ENCODE measurements at regions not wholly inside any gene's neighbourhood (a gene's known extent, or its start where the extent isn't known, plus 50 kb on each side); places are given as distances from the start of the nearest gene placed in this dataset.

- DNase-seq (no peak), ATAC-seq (ENCODE audit: low read depth in 2 of 2) (no peak)
- Mint-ChIP-seq H3K4me1 (peaks cover 0 to 5% (median 0%) of the 10 kb centered on the region in 4 donors), H3K4me3 (no peak overlapping the region), H3K27me3 (no peaks in the 10 kb centered on the region), H3K9me3 (peaks cover 0 to 2% (median 0%) of the 10 kb centered on the region in 7 donors), H3K36me3 (no peaks in the 10 kb centered on the region), H3K27ac (no peak overlapping the region)
- no peaks in the 10 kb centered on the region for H3K27me3 ChIP-seq (ENCODE audit: control insufficient read depth, insufficient read depth, low read length)
- H3K4me3 ChIP-seq (ENCODE audit: low read depth, low read length) = no peak overlapping the region
- H3K27ac ChIP-seq (ENCODE audit: insufficient read depth, low read length, poor library complexity, severe bottlenecking) = no peak overlapping the region
- H3K9me3 ChIP-seq (ENCODE audit: control insufficient read depth in 2 of 2, low read length in 2 of 2) = no peaks in the 10 kb centered on the region
- no peaks in the 10 kb centered on the region for H3K36me3 ChIP-seq (ENCODE audit: control insufficient read depth, insufficient read depth, low read length)
- H3K4me1 ChIP-seq (ENCODE audit: control insufficient read depth, insufficient read depth, low read length, poor library complexity, severe bottlenecking) = no peaks in the 10 kb centered on the region
Observed at GRCh38 chr1:193342811-193343210, 156.4 kb upstream of the B3GALT2 start.

- Histone ChIP-seq H3K27ac (ENCODE audit: insufficient read depth, low read length, poor library complexity, severe bottlenecking) (no peak overlapping the region), H3K4me1 (ENCODE audit: control insufficient read depth, insufficient read depth, low read length, poor library complexity, severe bottlenecking) (no peaks in the 10 kb centered on the region), H3K9me3 (ENCODE audit: control insufficient read depth in 2 of 2, low read length in 2 of 2) (no peaks in the 10 kb centered on the region), H3K4me3 (ENCODE audit: low read depth, low read length) (no peak overlapping the region), H3K27me3 (ENCODE audit: control insufficient read depth, insufficient read depth, low read length) (no peaks in the 10 kb centered on the region), H3K36me3 (ENCODE audit: control insufficient read depth, insufficient read depth, low read length) (no peaks in the 10 kb centered on the region)
- Mint-ChIP-seq H3K36me3 (no peaks in the 10 kb centered on the region), H3K4me3 (no peak overlapping the region), H3K9me3 (peaks cover 0 to 2% (median 0%) of the 10 kb centered on the region in 7 donors), H3K27me3 (no peaks in the 10 kb centered on the region), H3K27ac (no peak overlapping the region), H3K4me1 (peaks cover 0 to 5% (median 0%) of the 10 kb centered on the region in 4 donors)
- ATAC-seq (ENCODE audit: low read depth in 2 of 2) (no peak), DNase-seq (no peak)
Observed at GRCh38 chr1:193340331-193340730, 153.9 kb upstream of the B3GALT2 start.

- ATAC-seq (ENCODE audit: low read depth in 2 of 2) = no peak
- Histone ChIP-seq H3K4me3 (ENCODE audit: low read depth, low read length) (no peak overlapping the region), H3K27me3 (ENCODE audit: control insufficient read depth, insufficient read depth, low read length) (no peaks in the 10 kb centered on the region), H3K4me1 (ENCODE audit: control insufficient read depth, insufficient read depth, low read length, poor library complexity, severe bottlenecking) (no peaks in the 10 kb centered on the region), H3K9me3 (ENCODE audit: control insufficient read depth in 2 of 2, low read length in 2 of 2) (no peaks in the 10 kb centered on the region), H3K36me3 (ENCODE audit: control insufficient read depth, insufficient read depth, low read length) (no peaks in the 10 kb centered on the region), H3K27ac (ENCODE audit: insufficient read depth, low read length, poor library complexity, severe bottlenecking) (no peak overlapping the region)
- Mint-ChIP-seq H3K4me3 (no peak overlapping the region), H3K27me3 (no peaks in the 10 kb centered on the region), H3K9me3 (peaks cover 0 to 7% (median 3%) of the 10 kb centered on the region in 7 donors), H3K4me1 (peaks cover 0 to 5% (median 0%) of the 10 kb centered on the region in 4 donors), H3K36me3 (peaks cover 4% of the 10 kb centered on the region), H3K27ac (no peak overlapping the region)
- no peak for DNase-seq
Observed at GRCh38 chr1:193339401-193339800, 153.0 kb upstream of the B3GALT2 start.

DNA sequence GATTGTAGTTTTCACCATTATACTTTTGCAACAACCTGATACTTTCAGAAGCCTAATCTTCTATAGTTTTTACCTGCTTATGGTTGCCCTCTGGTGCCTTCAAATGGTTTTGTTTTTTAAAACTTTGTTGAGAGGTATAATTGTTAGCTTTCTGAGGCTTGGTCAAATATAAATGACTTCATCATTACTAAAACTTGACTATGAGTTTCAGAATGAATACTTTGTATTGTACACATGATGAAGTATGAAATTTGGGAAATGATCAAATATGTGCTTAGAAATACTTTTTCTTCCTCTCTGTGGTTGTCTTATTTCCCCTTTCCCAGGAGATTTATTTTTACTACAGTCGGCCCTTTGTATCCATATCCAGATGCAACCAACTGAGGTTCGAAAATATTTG, 151.8 kb upstream of the B3GALT2 start:
- ATAC-seq (ENCODE audit: low read depth in 2 of 2) (no peak), DNase-seq (peak in 1 of 3 donors; percentile 11)
- Mint-ChIP-seq H3K4me1 (peaks cover 0 to 5% (median 0%) of the 10 kb centered on the region in 4 donors), H3K9me3 (peaks cover 0 to 17% (median 7%) of the 10 kb centered on the region in 7 donors), H3K27ac (no peak overlapping the region), H3K36me3 (peaks cover 4% of the 10 kb centered on the region), H3K27me3 (no peaks in the 10 kb centered on the region), H3K4me3 (no peak overlapping the region)
- Histone ChIP-seq H3K36me3 (ENCODE audit: control insufficient read depth, insufficient read depth, low read length) (no peaks in the 10 kb centered on the region), H3K9me3 (ENCODE audit: control insufficient read depth in 2 of 2, low read length in 2 of 2) (peaks cover 7 to 10% of the 10 kb centered on the region in 2 experiments), H3K27ac (ENCODE audit: insufficient read depth, low read length, poor library complexity, severe bottlenecking) (no peak overlapping the region), H3K4me3 (ENCODE audit: low read depth, low read length) (no peak overlapping the region), H3K27me3 (ENCODE audit: control insufficient read depth, insufficient read depth, low read length) (no peaks in the 10 kb centered on the region), H3K4me1 (ENCODE audit: control insufficient read depth, insufficient read depth, low read length, poor library complexity, severe bottlenecking) (no peaks in the 10 kb centered on the region)

DNA sequence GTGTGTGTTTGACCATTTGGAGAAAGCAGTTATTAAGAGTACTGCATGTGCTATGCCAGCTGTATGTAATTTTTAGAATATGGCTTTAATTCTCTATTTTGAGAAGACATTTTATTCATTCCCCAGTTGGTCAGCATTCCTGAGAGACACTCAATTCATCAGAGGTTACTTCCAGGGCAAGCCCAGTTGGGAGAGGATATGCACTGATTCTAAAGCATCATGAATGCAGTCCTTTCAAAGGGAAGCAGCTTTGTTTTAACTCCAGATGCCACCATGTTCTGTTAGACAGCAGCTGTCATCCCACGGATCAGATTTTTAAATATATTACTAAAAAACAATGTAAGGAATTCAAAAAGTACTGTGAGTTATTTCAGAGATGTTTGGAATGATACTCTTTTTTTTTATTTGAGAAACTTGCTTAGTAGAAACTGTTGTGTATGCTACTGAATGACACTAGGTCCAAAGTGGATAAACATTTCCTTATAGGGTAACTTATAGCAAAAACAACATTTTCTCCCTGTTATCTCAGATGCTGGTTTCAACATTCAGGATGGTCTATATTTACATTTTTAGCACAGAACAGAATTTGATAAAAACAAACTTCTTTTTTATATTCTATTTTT, 149.5 kb upstream of the B3GALT2 start:
- H3K27me3 ChIP-seq (ENCODE audit: control insufficient read depth, insufficient read depth, low read length) = no peaks in the 10 kb centered on the region
- H3K27ac Mint-ChIP-seq = no peak overlapping the region
- DNase-seq (no peak), ATAC-seq (ENCODE audit: low read depth in 2 of 2) (no peak)
- no peak overlapping the region for H3K4me3 Mint-ChIP-seq
- peaks cover 14 to 16% of the 10 kb centered on the region in 2 experiments for H3K9me3 ChIP-seq (ENCODE audit: control insufficient read depth in 2 of 2, low read length in 2 of 2)
- no peaks in the 10 kb centered on the region for H3K36me3 ChIP-seq (ENCODE audit: control insufficient read depth, insufficient read depth, low read length)
- no peaks in the 10 kb centered on the region for H3K27me3 Mint-ChIP-seq
- H3K9me3 Mint-ChIP-seq = peaks cover 4 to 29% (median 12%) of the 10 kb centered on the region in 7 donors
- H3K36me3 Mint-ChIP-seq = peaks cover 7% of the 10 kb centered on the region
- peaks cover 0 to 5% (median 0%) of the 10 kb centered on the region in 4 donors for H3K4me1 Mint-ChIP-seq
- no peak overlapping the region for H3K4me3 ChIP-seq (ENCODE audit: low read depth, low read length)
- H3K27ac ChIP-seq (ENCODE audit: insufficient read depth, low read length, poor library complexity, severe bottlenecking) = no peak overlapping the region
- no peaks in the 10 kb centered on the region for H3K4me1 ChIP-seq (ENCODE audit: control insufficient read depth, insufficient read depth, low read length, poor library complexity, severe bottlenecking)

- Mint-ChIP-seq H3K27ac (no peak overlapping the region), H3K36me3 (peaks cover 11% of the 10 kb centered on the region), H3K4me3 (no peak overlapping the region), H3K9me3 (peaks cover 5 to 35% (median 14%) of the 10 kb centered on the region in 7 donors), H3K4me1 (peaks cover 0 to 2% (median 0%) of the 10 kb centered on the region in 4 donors), H3K27me3 (no peaks in the 10 kb centered on the region)
- Histone ChIP-seq H3K27ac (ENCODE audit: insufficient read depth, low read length, poor library complexity, severe bottlenecking) (no peak overlapping the region), H3K4me1 (ENCODE audit: control insufficient read depth, insufficient read depth, low read length, poor library complexity, severe bottlenecking) (no peaks in the 10 kb centered on the region), H3K27me3 (ENCODE audit: control insufficient read depth, insufficient read depth, low read length) (no peaks in the 10 kb centered on the region), H3K4me3 (ENCODE audit: low read depth, low read length) (no peak overlapping the region), H3K9me3 (ENCODE audit: control insufficient read depth in 2 of 2, low read length in 2 of 2) (peaks cover 14 to 16% of the 10 kb centered on the region in 2 experiments), H3K36me3 (ENCODE audit: control insufficient read depth, insufficient read depth, low read length) (no peaks in the 10 kb centered on the region)
- ATAC-seq (ENCODE audit: low read depth in 2 of 2) (no peak), DNase-seq (no peak)
Observed at GRCh38 chr1:193333166-193333565, 146.8 kb upstream of the B3GALT2 start.

DNA sequence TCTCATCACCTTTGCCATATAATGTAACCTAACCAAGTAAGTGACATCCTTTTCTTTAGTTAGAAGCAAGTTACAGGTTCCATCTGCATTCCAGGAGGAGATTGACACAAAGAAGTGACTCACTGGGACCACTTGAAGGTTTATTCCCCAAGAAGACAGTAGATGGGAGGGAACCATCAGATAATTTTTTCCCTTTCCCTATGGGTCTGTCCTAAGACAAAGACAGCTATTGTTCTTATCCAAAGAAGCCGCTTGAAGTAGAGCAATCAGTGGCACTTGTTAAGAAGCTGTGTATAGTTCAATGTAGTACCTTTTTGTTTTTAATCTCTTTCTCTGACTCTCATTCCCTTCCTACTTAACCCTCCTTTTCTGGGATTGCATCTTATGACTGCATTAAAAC, 139.9 kb upstream of the B3GALT2 start:
- H3K9me3 ChIP-seq (ENCODE audit: control insufficient read depth in 2 of 2, low read length in 2 of 2) = no peaks in the 10 kb centered on the region
- Mint-ChIP-seq H3K27ac (no peak overlapping the region), H3K4me3 (no peak overlapping the region), H3K36me3 (peaks cover 8% of the 10 kb centered on the region), H3K9me3 (peaks cover 4 to 23% (median 14%) of the 10 kb centered on the region in 7 donors), H3K4me1 (no peaks in the 10 kb centered on the region), H3K27me3 (no peaks in the 10 kb centered on the region)
- H3K27ac ChIP-seq (ENCODE audit: insufficient read depth, low read length, poor library complexity, severe bottlenecking) = no peak overlapping the region
- DNase-seq = no peak
- H3K27me3 ChIP-seq (ENCODE audit: control insufficient read depth, insufficient read depth, low read length) = no peaks in the 10 kb centered on the region
- H3K4me1 ChIP-seq (ENCODE audit: control insufficient read depth, insufficient read depth, low read length, poor library complexity, severe bottlenecking) = no peaks in the 10 kb centered on the region
- ATAC-seq (ENCODE audit: low read depth in 2 of 2) = no peak
- no peak overlapping the region for H3K4me3 ChIP-seq (ENCODE audit: low read depth, low read length)
- no peaks in the 10 kb centered on the region for H3K36me3 ChIP-seq (ENCODE audit: control insufficient read depth, insufficient read depth, low read length)

DNA sequence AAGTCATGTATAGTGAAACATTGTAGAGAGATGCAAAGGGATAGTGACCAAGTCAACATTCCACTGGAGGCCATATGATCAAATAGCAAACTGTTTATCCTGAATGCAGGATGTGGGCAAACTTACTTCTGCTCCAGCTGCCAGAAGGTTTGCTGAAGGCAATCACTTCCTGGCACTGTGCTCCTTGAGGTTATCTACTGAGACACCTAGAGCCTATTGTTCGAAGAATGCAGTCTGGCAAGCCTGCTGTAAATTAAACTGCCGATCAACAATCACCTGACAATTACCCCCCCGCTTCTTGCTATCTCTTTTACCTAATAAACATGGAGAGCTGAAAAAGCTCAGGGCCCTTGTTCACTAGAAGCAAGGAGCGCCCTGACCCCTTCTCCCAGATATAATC, 139.4 kb upstream of the B3GALT2 start:
- Mint-ChIP-seq H3K27me3 (no peaks in the 10 kb centered on the region), H3K4me1 (no peaks in the 10 kb centered on the region), H3K36me3 (peaks cover 8% of the 10 kb centered on the region), H3K27ac (no peak overlapping the region), H3K9me3 (peaks cover 3 to 23% (median 12%) of the 10 kb centered on the region in 7 donors), H3K4me3 (no peak overlapping the region)
- Histone ChIP-seq H3K4me3 (ENCODE audit: low read depth, low read length) (no peak overlapping the region), H3K9me3 (ENCODE audit: control insufficient read depth in 2 of 2, low read length in 2 of 2) (no peaks in the 10 kb centered on the region), H3K36me3 (ENCODE audit: control insufficient read depth, insufficient read depth, low read length) (no peaks in the 10 kb centered on the region), H3K4me1 (ENCODE audit: control insufficient read depth, insufficient read depth, low read length, poor library complexity, severe bottlenecking) (no peaks in the 10 kb centered on the region), H3K27ac (ENCODE audit: insufficient read depth, low read length, poor library complexity, severe bottlenecking) (no peak overlapping the region), H3K27me3 (ENCODE audit: control insufficient read depth, insufficient read depth, low read length) (no peaks in the 10 kb centered on the region)
- DNase-seq = no peak
- no peak for ATAC-seq (ENCODE audit: low read depth in 2 of 2)

Data from CD4-positive, CD25-positive, alpha-beta regulatory T cell (primary cell).